ENCODE measurements at regions not wholly inside any gene's neighbourhood (a gene's known extent, or its start where the extent isn't known, plus 50 kb on each side); places are given as distances from the start of the nearest gene placed in this dataset.
"Not testable (repeated sequence)": the region's sequence is repeated elsewhere in the genome, so short reads cannot be mapped to it uniquely, and the experiment has no call there.

- TF ChIP-seq ZNF404, ZNF174, ZNF416, ZBTB1 (tag by site-specific recombination; IDR thresholded peaks at IDR 0.05): not testable (repeated sequence)
- TF ChIP-seq, protein P1, sequence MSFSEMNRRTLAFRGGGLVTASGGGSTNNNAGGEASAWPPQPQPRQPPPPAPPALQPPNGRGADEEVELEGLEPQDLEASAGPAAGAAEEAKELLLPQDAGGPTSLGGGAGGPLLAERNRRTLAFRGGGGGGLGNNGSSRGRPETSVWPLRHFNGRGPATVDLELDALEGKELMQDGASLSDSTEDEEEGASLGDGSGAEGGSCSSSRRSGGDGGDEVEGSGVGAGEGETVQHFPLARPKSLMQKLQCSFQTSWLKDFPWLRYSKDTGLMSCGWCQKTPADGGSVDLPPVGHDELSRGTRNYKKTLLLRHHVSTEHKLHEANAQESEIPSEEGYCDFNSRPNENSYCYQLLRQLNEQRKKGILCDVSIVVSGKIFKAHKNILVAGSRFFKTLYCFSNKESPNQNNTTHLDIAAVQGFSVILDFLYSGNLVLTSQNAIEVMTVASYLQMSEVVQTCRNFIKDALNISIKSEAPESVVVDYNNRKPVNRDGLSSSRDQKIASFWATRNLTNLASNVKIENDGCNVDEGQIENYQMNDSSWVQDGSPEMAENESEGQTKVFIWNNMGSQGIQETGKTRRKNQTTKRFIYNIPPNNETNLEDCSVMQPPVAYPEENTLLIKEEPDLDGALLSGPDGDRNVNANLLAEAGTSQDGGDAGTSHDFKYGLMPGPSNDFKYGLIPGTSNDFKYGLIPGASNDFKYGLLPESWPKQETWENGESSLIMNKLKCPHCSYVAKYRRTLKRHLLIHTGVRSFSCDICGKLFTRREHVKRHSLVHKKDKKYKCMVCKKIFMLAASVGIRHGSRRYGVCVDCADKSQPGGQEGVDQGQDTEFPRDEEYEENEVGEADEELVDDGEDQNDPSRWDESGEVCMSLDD (tag by site-specific recombination; IDR thresholded peaks at IDR 0.05) = not testable (repeated sequence)
- TF ChIP-seq, protein P2, sequence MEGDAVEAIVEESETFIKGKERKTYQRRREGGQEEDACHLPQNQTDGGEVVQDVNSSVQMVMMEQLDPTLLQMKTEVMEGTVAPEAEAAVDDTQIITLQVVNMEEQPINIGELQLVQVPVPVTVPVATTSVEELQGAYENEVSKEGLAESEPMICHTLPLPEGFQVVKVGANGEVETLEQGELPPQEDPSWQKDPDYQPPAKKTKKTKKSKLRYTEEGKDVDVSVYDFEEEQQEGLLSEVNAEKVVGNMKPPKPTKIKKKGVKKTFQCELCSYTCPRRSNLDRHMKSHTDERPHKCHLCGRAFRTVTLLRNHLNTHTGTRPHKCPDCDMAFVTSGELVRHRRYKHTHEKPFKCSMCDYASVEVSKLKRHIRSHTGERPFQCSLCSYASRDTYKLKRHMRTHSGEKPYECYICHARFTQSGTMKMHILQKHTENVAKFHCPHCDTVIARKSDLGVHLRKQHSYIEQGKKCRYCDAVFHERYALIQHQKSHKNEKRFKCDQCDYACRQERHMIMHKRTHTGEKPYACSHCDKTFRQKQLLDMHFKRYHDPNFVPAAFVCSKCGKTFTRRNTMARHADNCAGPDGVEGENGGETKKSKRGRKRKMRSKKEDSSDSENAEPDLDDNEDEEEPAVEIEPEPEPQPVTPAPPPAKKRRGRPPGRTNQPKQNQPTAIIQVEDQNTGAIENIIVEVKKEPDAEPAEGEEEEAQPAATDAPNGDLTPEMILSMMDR (tag by site-specific recombination; IDR thresholded peaks at IDR 0.05) = not testable (repeated sequence)
Measured at GRCh38 chr2:8333832-8334187, 348.0 kb upstream of the ID2 start.
